Trophoblast cell (in vitro differentiated cells and primary cell): ENCODE measurements at regions not wholly inside any gene's neighbourhood (a gene's known extent, or its start where the extent isn't known, plus 50 kb on each side); places are given as distances from the start of the nearest gene placed in this dataset.

Source experiments
- DNase-seq, 2 donors: peaks; one replicate each; pipeline ENCODE4 v3.0.0-alpha.2; 2016
- H2AFZ ChIP-seq: 2 replicates; pipeline ENCODE4 v1.6.1; 2013; ENCODE audit warnings: low read length, moderate library complexity, mild to moderate bottlenecking; ENCODE audit not compliant: insufficient read depth, poor library complexity
- H2AK5ac ChIP-seq: 2 replicates; pipeline ENCODE4 v1.6.1; 2013; ENCODE audit warnings: mild to moderate bottlenecking, low read length
- H2BK120ac ChIP-seq: 2 replicates; pipeline ENCODE4 v1.6.1; 2013; ENCODE audit warnings: low read length, mild to moderate bottlenecking, moderate library complexity; ENCODE audit not compliant: insufficient read depth, poor library complexity
- H2BK12ac ChIP-seq: 2 replicates; pipeline ENCODE4 v1.6.1; 2013; ENCODE audit warnings: mild to moderate bottlenecking, low read length, moderate library complexity
- H2BK5ac ChIP-seq: 2 replicates; pipeline ENCODE4 v1.6.1; 2013; ENCODE audit warnings: low read length, low read depth, moderate library complexity, mild to moderate bottlenecking; ENCODE audit not compliant: poor library complexity
- H3K14ac ChIP-seq: 2 replicates; pipeline ENCODE4 v1.6.1; 2013; ENCODE audit warnings: mild to moderate bottlenecking, low read length
- H3K18ac ChIP-seq: 2 replicates; pipeline ENCODE4 v1.6.1; 2013; ENCODE audit warnings: mild to moderate bottlenecking, low read length
- H3K23ac ChIP-seq: 2 replicates; pipeline ENCODE4 v1.6.1; 2013; ENCODE audit warnings: low read length
- H3K27ac ChIP-seq: 2 replicates; pipeline ENCODE4 v1.5.1; 2013; ENCODE audit warnings: low read depth, mild to moderate bottlenecking, inconsistent platforms, low read length, moderate library complexity
- H3K27me3 ChIP-seq: 2 replicates; pipeline ENCODE4 v1.6.1; 2013; ENCODE audit warnings: inconsistent platforms, mild to moderate bottlenecking, low read length, moderate library complexity; ENCODE audit not compliant: insufficient read depth
- H3K36me3 ChIP-seq, 2 experiments: 1 replicate in 1 of 2; 2 replicates in 1 of 2; pipeline ENCODE4 v1.6.1; 2013; ENCODE audit warnings: low read length in 2 of 2, mild to moderate bottlenecking in 2 of 2, moderate library complexity in 1 of 2; ENCODE audit not compliant: insufficient read depth in 2 of 2, control insufficient read depth in 1 of 2
- H3K4ac ChIP-seq: 2 replicates; pipeline ENCODE4 v1.6.1; 2013; ENCODE audit warnings: low read depth, mild to moderate bottlenecking, low read length, moderate library complexity
- H3K4me1 ChIP-seq, 2 experiments: 1 replicate in 1 of 2; 2 replicates in 1 of 2; pipeline ENCODE4 v1.6.1; 2013; ENCODE audit warnings: low read length in 2 of 2, mild to moderate bottlenecking in 2 of 2, moderate library complexity in 1 of 2; ENCODE audit not compliant: insufficient read depth in 2 of 2, control insufficient read depth in 1 of 2
- H3K4me2 ChIP-seq: 2 replicates; pipeline ENCODE4 v1.6.1; 2013; ENCODE audit warnings: inconsistent platforms, mild to moderate bottlenecking, low read length, moderate library complexity
- H3K4me3 ChIP-seq: 2 replicates; pipeline ENCODE4 v1.5.1; 2013; ENCODE audit warnings: mild to moderate bottlenecking, low read depth, low read length, inconsistent platforms
- H3K79me1 ChIP-seq: one replicate; pipeline ENCODE4 v1.6.1; 2013; ENCODE audit warnings: low read length
- H3K79me2 ChIP-seq: 2 replicates; pipeline ENCODE4 v1.6.1; 2013; ENCODE audit warnings: low read length, mild to moderate bottlenecking; ENCODE audit not compliant: control insufficient read depth, insufficient read depth, poor library complexity
- H3K9ac ChIP-seq: 2 replicates; pipeline ENCODE4 v1.6.1; 2013; ENCODE audit warnings: mild to moderate bottlenecking, low read length
- H3K9me3 ChIP-seq: 2 replicates; pipeline ENCODE4 v1.6.1; 2013; ENCODE audit warnings: low read depth, mild to moderate bottlenecking, control low read depth, inconsistent platforms, low read length; ENCODE audit not compliant: insufficient read depth
- H4K12ac ChIP-seq: 2 replicates; pipeline ENCODE4 v1.6.1; 2013; ENCODE audit warnings: low read depth, mild to moderate bottlenecking, low read length, moderate library complexity
- H4K8ac ChIP-seq: 2 replicates; pipeline ENCODE4 v1.6.1; 2013; ENCODE audit warnings: low read depth, mild to moderate bottlenecking, low read length, moderate library complexity
- H4K91ac ChIP-seq: one replicate; pipeline ENCODE4 v1.6.1; 2013; ENCODE audit warnings: low read depth, mild to moderate bottlenecking, low read length, moderate library complexity
- WGBS: extraction: QIAGEN DNeasy Blood & Tissue Kit; methylation state at CpG from one replicate; pipeline ENCODE4 v1.1.7; 2013; ENCODE audit warnings: missing lambda C conversion rate; ENCODE audit not compliant: insufficient read length, insufficient coverage; ENCODE audit errors: extremely low coverage; 5-methylcytosine and 5-hydroxymethylcytosine counted together

- no peak overlapping the region for H2BK12ac ChIP-seq
- H3K36me3 ChIP-seq = no peaks in the 10 kb centered on the region
- no peaks in the 10 kb centered on the region for H3K4me1 ChIP-seq
- H3K27ac ChIP-seq = no peak overlapping the region
- no peak overlapping the region for H3K18ac ChIP-seq
- no peak overlapping the region for H2AK5ac ChIP-seq
- no peaks in the 10 kb centered on the region for H3K9me3 ChIP-seq
- H3K79me1 ChIP-seq = no peaks in the 10 kb centered on the region
- no peak overlapping the region for H4K8ac ChIP-seq
- no peak overlapping the region for H4K91ac ChIP-seq
- no peak overlapping the region for H3K4me2 ChIP-seq
- H2BK120ac ChIP-seq = no peak overlapping the region
- no peak overlapping the region for H2AFZ ChIP-seq
- no peak overlapping the region for H3K23ac ChIP-seq
- H4K12ac ChIP-seq = no peak overlapping the region
- no peak overlapping the region for H3K9ac ChIP-seq
- no peak for DNase-seq
- H3K4me3 ChIP-seq = no peak overlapping the region
- H3K4ac ChIP-seq = no peak overlapping the region
- H3K27me3 ChIP-seq = no peaks in the 10 kb centered on the region
- H3K14ac ChIP-seq = no peak overlapping the region
- no peak overlapping the region for H2BK5ac ChIP-seq
- no peaks in the 10 kb centered on the region for H3K79me2 ChIP-seq
- no CpG with 5 or more reads among the region's 2 CpGs for WGBS
These were observed 89.8 kb downstream of the ARL4A start for GRCh38 chr7:12777257-12777656.

GRCh38 chr7:12779947-12780346, 92.5 kb downstream of the ARL4A start:
- H3K9ac ChIP-seq = no peak overlapping the region
- no peak overlapping the region for H2BK120ac ChIP-seq
- H2AK5ac ChIP-seq = no peak overlapping the region
- no peak overlapping the region for H4K8ac ChIP-seq
- H3K4me2 ChIP-seq = no peak overlapping the region
- no peaks in the 10 kb centered on the region for H3K79me1 ChIP-seq
- no peak for DNase-seq
- no peak overlapping the region for H3K14ac ChIP-seq
- H2AFZ ChIP-seq = no peak overlapping the region
- no peaks in the 10 kb centered on the region for H3K4me1 ChIP-seq
- WGBS = no CpG with 5 or more reads among the region's 3 CpGs
- no peaks in the 10 kb centered on the region for H3K36me3 ChIP-seq
- H4K12ac ChIP-seq = no peak overlapping the region
- no peak overlapping the region for H4K91ac ChIP-seq
- H2BK5ac ChIP-seq = no peak overlapping the region
- no peak overlapping the region for H3K18ac ChIP-seq
- H3K27me3 ChIP-seq = no peaks in the 10 kb centered on the region
- no peak overlapping the region for H2BK12ac ChIP-seq
- no peak overlapping the region for H3K27ac ChIP-seq
- no peak overlapping the region for H3K4ac ChIP-seq
- no peaks in the 10 kb centered on the region for H3K9me3 ChIP-seq
- H3K4me3 ChIP-seq = no peak overlapping the region
- no peaks in the 10 kb centered on the region for H3K79me2 ChIP-seq
- H3K23ac ChIP-seq = no peak overlapping the region

GRCh38 chr7:12783421-12784095, 96.1 kb downstream of the ARL4A start:
- WGBS = no CpG with 5 or more reads among the region's 1 CpG
- Histone ChIP-seq H2AFZ (no peak overlapping the region), H3K18ac (no peak overlapping the region), H4K91ac (no peak overlapping the region), H3K27me3 (no peaks in the 10 kb centered on the region), H3K79me1 (no peaks in the 10 kb centered on the region), H3K9ac (no peak overlapping the region), H3K14ac (no peak overlapping the region), H3K9me3 (no peaks in the 10 kb centered on the region), H2AK5ac (no peak overlapping the region), H3K79me2 (no peaks in the 10 kb centered on the region), H3K23ac (no peak overlapping the region), H3K4me1 (no peaks in the 10 kb centered on the region), H3K4ac (no peak overlapping the region), H3K27ac (no peak overlapping the region), H2BK5ac (no peak overlapping the region), H3K36me3 (no peaks in the 10 kb centered on the region), H3K4me3 (no peak overlapping the region), H2BK12ac (no peak overlapping the region), H3K4me2 (no peak overlapping the region), H4K12ac (no peak overlapping the region), H4K8ac (no peak overlapping the region), H2BK120ac (no peak overlapping the region)
- no peak for DNase-seq

- Histone ChIP-seq H3K4me3 (no peak overlapping the region), H3K4ac (no peak overlapping the region)
These were observed 98.0 kb downstream of the ARL4A start for GRCh38 chr7:12785473-12785872.

More at GRCh38 chr7:12785473-12785872, 98.0 kb downstream of the ARL4A start:
- no peak overlapping the region for H3K23ac ChIP-seq
- H3K27me3 ChIP-seq = no peaks in the 10 kb centered on the region
- H2BK12ac ChIP-seq = no peak overlapping the region
- no peak overlapping the region for H2AFZ ChIP-seq
- H3K79me2 ChIP-seq = no peaks in the 10 kb centered on the region
- no peak overlapping the region for H2BK5ac ChIP-seq
- no peaks in the 10 kb centered on the region for H3K4me1 ChIP-seq
- H4K12ac ChIP-seq = no peak overlapping the region
- H4K8ac ChIP-seq = no peak overlapping the region
- WGBS = no CpG with 5 or more reads among the region's 4 CpGs
- no peak overlapping the region for H2AK5ac ChIP-seq
- no peak for DNase-seq
- no peaks in the 10 kb centered on the region for H3K9me3 ChIP-seq
- H2BK120ac ChIP-seq = no peak overlapping the region
- no peak overlapping the region for H3K4me2 ChIP-seq
- H3K79me1 ChIP-seq = no peaks in the 10 kb centered on the region
- H3K27ac ChIP-seq = no peak overlapping the region
- no peaks in the 10 kb centered on the region for H3K36me3 ChIP-seq
- no peak overlapping the region for H3K18ac ChIP-seq
- H3K9ac ChIP-seq = no peak overlapping the region
- no peak overlapping the region for H3K14ac ChIP-seq
- no peak overlapping the region for H4K91ac ChIP-seq
